ENCODE measurements at regions not wholly inside any gene's neighbourhood (a gene's known extent, or its start where the extent isn't known, plus 50 kb on each side); places are given as distances from the start of the nearest gene placed in this dataset.
A peak's percentile ranks its signal among the peaks of the same experiment; 100 is the strongest.
"Not testable (repeated sequence)": the region's sequence is repeated elsewhere in the genome, so short reads cannot be mapped to it uniquely, and the experiment has no call there.

GRCh38 chr12:68529466-68529865, 81.2 kb upstream of the RAP1B start:
- in situ Hi-C loops (cut with HindIII; ENCODE audit: low pct_ligation_motif_present, low pct_unique_long_range_greater_than_20kb, low sequenced_read_pairs): no loop called here
- no peak for DNase-seq

GRCh38 chr12:68529869-68530268, 80.8 kb upstream of the RAP1B start:
- in situ Hi-C loops (cut with HindIII; ENCODE audit: low pct_ligation_motif_present, low pct_unique_long_range_greater_than_20kb, low sequenced_read_pairs): no loop called here
- no peak for DNase-seq

- no peak for DNase-seq
- in situ Hi-C loops (cut with HindIII; ENCODE audit: low pct_ligation_motif_present, low pct_unique_long_range_greater_than_20kb, low sequenced_read_pairs): no loop called here
Measured at GRCh38 chr12:68530299-68530698, 80.4 kb upstream of the RAP1B start.

GRCh38 chr12:68530965-68531364, 79.7 kb upstream of the RAP1B start:
- no peak for DNase-seq
- in situ Hi-C loops (cut with HindIII; ENCODE audit: low pct_ligation_motif_present, low pct_unique_long_range_greater_than_20kb, low sequenced_read_pairs): no loop called here

GRCh38 chr12:68532204-68532886, 78.4 kb upstream of the RAP1B start:
- DNase-seq: no peak
- in situ Hi-C loops (cut with HindIII; ENCODE audit: low pct_ligation_motif_present, low pct_unique_long_range_greater_than_20kb, low sequenced_read_pairs): no loop called here

- in situ Hi-C loops (cut with HindIII; ENCODE audit: low pct_ligation_motif_present, low pct_unique_long_range_greater_than_20kb, low sequenced_read_pairs): no loop called here
- no peak for DNase-seq
Measured at GRCh38 chr12:68532887-68533248, 77.8 kb upstream of the RAP1B start.

- DNase-seq: no peak
- in situ Hi-C loops (cut with HindIII; ENCODE audit: low pct_ligation_motif_present, low pct_unique_long_range_greater_than_20kb, low sequenced_read_pairs): no loop called here
Measured at GRCh38 chr12:68534108-68534507, 76.6 kb upstream of the RAP1B start.

- in situ Hi-C loops (cut with HindIII; ENCODE audit: low pct_ligation_motif_present, low pct_unique_long_range_greater_than_20kb, low sequenced_read_pairs): no loop called here
Measured at GRCh38 chr12:68536885-68537485, 73.7 kb upstream of the RAP1B start.

GRCh38 chr12:68537571-68537970, 73.1 kb upstream of the RAP1B start:
- in situ Hi-C loops (cut with HindIII; ENCODE audit: low pct_ligation_motif_present, low pct_unique_long_range_greater_than_20kb, low sequenced_read_pairs): no loop called here
- no peak for DNase-seq

More at GRCh38 chr12:68536885-68537485, 73.7 kb upstream of the RAP1B start:
- no peak for DNase-seq

GRCh38 chr12:68538726-68539614, 71.7 kb upstream of the RAP1B start:
- in situ Hi-C loops (cut with HindIII; ENCODE audit: low pct_ligation_motif_present, low pct_unique_long_range_greater_than_20kb, low sequenced_read_pairs): no loop called here
- no peak for DNase-seq

- DNase-seq: no peak
- in situ Hi-C loops (cut with HindIII; ENCODE audit: low pct_ligation_motif_present, low pct_unique_long_range_greater_than_20kb, low sequenced_read_pairs): no loop called here
Measured at GRCh38 chr12:68539615-68539952, 71.1 kb upstream of the RAP1B start.

GRCh38 chr12:68540768-68541167, 69.9 kb upstream of the RAP1B start:
- in situ Hi-C loops (cut with HindIII; ENCODE audit: low pct_ligation_motif_present, low pct_unique_long_range_greater_than_20kb, low sequenced_read_pairs); DNase-seq: not testable (repeated sequence)

- in situ Hi-C loops (cut with HindIII; ENCODE audit: low pct_ligation_motif_present, low pct_unique_long_range_greater_than_20kb, low sequenced_read_pairs); DNase-seq: not testable (repeated sequence)
Measured at GRCh38 chr12:68547318-68547717, 63.4 kb upstream of the RAP1B start.

- in situ Hi-C loops (cut with HindIII; ENCODE audit: low pct_ligation_motif_present, low pct_unique_long_range_greater_than_20kb, low sequenced_read_pairs); DNase-seq: not testable (repeated sequence)
Measured at GRCh38 chr12:68552605-68553195, 58.0 kb upstream of the RAP1B start.

- DNase-seq: peak; percentile 8
- in situ Hi-C loops (cut with HindIII; ENCODE audit: low pct_ligation_motif_present, low pct_unique_long_range_greater_than_20kb, low sequenced_read_pairs): no loop called here
Measured at GRCh38 chr12:68557011-68557730, 53.5 kb upstream of the RAP1B start.

- in situ Hi-C loops (cut with HindIII; ENCODE audit: low pct_ligation_motif_present, low pct_unique_long_range_greater_than_20kb, low sequenced_read_pairs): no loop called here
- DNase-seq: no peak
Measured at GRCh38 chr12:68559246-68559645, 51.5 kb upstream of the RAP1B start.

- no peak for DNase-seq
- in situ Hi-C loops (cut with HindIII; ENCODE audit: low pct_ligation_motif_present, low pct_unique_long_range_greater_than_20kb, low sequenced_read_pairs): no loop called here
Measured at GRCh38 chr12:68559984-68560850, 50.5 kb upstream of the RAP1B start.
